Liver (tissue), 8 donors: ENCODE measurements at regions not wholly inside any gene's neighbourhood (a gene's known extent, or its start where the extent isn't known, plus 50 kb on each side); places are given as distances from the start of the nearest gene placed in this dataset.

Experiments used
- DNase-seq: peaks from one replicate; pipeline ENCODE4 v3.0.0-alpha.2; 2017; ENCODE audit warnings: low spot score
- H3K27ac ChIP-seq, 2 donors: one replicate each; pipeline ENCODE4 v1.7.0; 2013; ENCODE audit warnings: inconsistent platforms in 2 of 2, low read length in 2 of 2, control low read depth in 1 of 2, low read depth in 1 of 2, mild to moderate bottlenecking in 1 of 2
- H3K27me3 ChIP-seq, 4 donors: one replicate each; pipeline versions ENCODE4 v1.6.1 to v1.7.0; 2013; ENCODE audit warnings: low read length in 3 of 4, inconsistent platforms in 1 of 4, mild to moderate bottlenecking in 1 of 4, moderate library complexity in 1 of 4; ENCODE audit not compliant: control insufficient read depth in 4 of 4, insufficient read depth in 4 of 4
- H3K36me3 ChIP-seq, 4 donors: one replicate each; pipeline versions ENCODE4 v1.6.1 to v1.7.0; 2013; ENCODE audit warnings: low read length in 3 of 4, mild to moderate bottlenecking in 3 of 4, low read depth in 1 of 4, moderate library complexity in 1 of 4; ENCODE audit not compliant: control insufficient read depth in 4 of 4, insufficient read depth in 3 of 4
- H3K4me1 ChIP-seq, 4 donors: one replicate each; pipeline versions ENCODE4 v1.6.1 to v1.7.0; 2013; ENCODE audit warnings: low read length in 3 of 4, mild to moderate bottlenecking in 3 of 4, moderate library complexity in 1 of 4; ENCODE audit not compliant: control insufficient read depth in 4 of 4, insufficient read depth in 4 of 4
- H3K4me3 ChIP-seq, 3 donors: one replicate each; pipeline versions ENCODE4 v1.6.1 to v1.7.0; 2013; ENCODE audit warnings: low read length in 3 of 3, control low read depth in 1 of 3, low read depth in 1 of 3, mild to moderate bottlenecking in 1 of 3
- H3K9ac ChIP-seq, 2 donors: one replicate each; pipeline ENCODE4 v1.7.0; 2013; ENCODE audit warnings: low read length in 2 of 2, mild to moderate bottlenecking in 2 of 2, moderate library complexity in 2 of 2, control low read depth in 1 of 2, low read depth in 1 of 2
- H3K9me3 ChIP-seq, 4 donors: one replicate each; pipeline versions ENCODE4 v1.6.1 to v1.7.0; 2013; ENCODE audit warnings: low read length in 3 of 4; ENCODE audit not compliant: control insufficient read depth in 4 of 4
- EGR1 ChIP-seq, 2 donors: IDR thresholded peaks; 2 replicates each; pipeline ENCODE4 v1.6.1; 2016 to 2018; ENCODE audit warnings: antibody characterized with exemption in 2 of 2, low read depth in 2 of 2
- FOXA1 ChIP-seq: IDR thresholded peaks from 2 replicates; pipeline ENCODE4 v1.6.1; 2016; ENCODE audit warnings: antibody characterized with exemption
- GABPA ChIP-seq, 2 donors: IDR thresholded peaks in 1 of 2; conservative IDR thresholded peaks in 1 of 2; 2 replicates each; pipeline ENCODE4 v1.6.1; 2016; ENCODE audit warnings: antibody characterized with exemption in 2 of 2, mild to moderate bottlenecking in 1 of 2, moderate library complexity in 1 of 2
- HNF4A ChIP-seq, 2 donors: conservative IDR thresholded peaks; 2 replicates each; pipeline ENCODE4 v1.6.1; 2016; ENCODE audit warnings: antibody characterized with exemption in 2 of 2, mild to moderate bottlenecking in 2 of 2
- HNF4G ChIP-seq: IDR thresholded peaks from 2 replicates; pipeline ENCODE4 v1.6.1; 2016; ENCODE audit warnings: antibody characterized with exemption
- JUND ChIP-seq, 2 donors: IDR thresholded peaks; 2 replicates each; pipeline ENCODE4 v1.6.1; 2016; ENCODE audit warnings: antibody characterized with exemption in 2 of 2
- NR2F2 ChIP-seq: IDR thresholded peaks from 2 replicates; pipeline ENCODE4 v1.6.1; 2016; ENCODE audit warnings: antibody characterized with exemption
- RAD21 ChIP-seq, 2 donors: IDR thresholded peaks; 2 replicates each; pipeline ENCODE4 v1.6.1; 2016; ENCODE audit warnings: antibody characterized with exemption in 2 of 2, mild to moderate bottlenecking in 2 of 2
- RXRA ChIP-seq, 2 donors: IDR thresholded peaks; 2 replicates each; pipeline ENCODE4 v1.6.1; 2017 to 2018; ENCODE audit warnings: antibody characterized with exemption in 2 of 2, mild to moderate bottlenecking in 1 of 2
- SP1 ChIP-seq: IDR thresholded peaks from 2 replicates; pipeline ENCODE4 v1.6.1; 2018; ENCODE audit warnings: antibody characterized with exemption, mild to moderate bottlenecking
- TAF1 ChIP-seq: conservative IDR thresholded peaks from 2 replicates; pipeline ENCODE4 v1.6.1; 2016; ENCODE audit warnings: antibody characterized with exemption, mild to moderate bottlenecking
- YY1 ChIP-seq: IDR thresholded peaks from 2 replicates; pipeline ENCODE4 v1.6.1; 2016; ENCODE audit warnings: antibody characterized with exemption, mild to moderate bottlenecking
- WGBS: extraction: QIAGEN DNeasy Blood & Tissue Kit; methylation state at CpG from one replicate; pipeline ENCODE4 v1.1.7; 2013; 5-methylcytosine and 5-hydroxymethylcytosine counted together
- TF ChIP-seq, protein P1 (sequence below): fragments of 150-350 bp; IDR thresholded peaks from 2 replicates; pipeline ENCODE4 v1.5.1; 2017; ENCODE audit warnings: improper control_type of control experiment, low read depth, low read length; ENCODE audit not compliant: missing input control
- TF ChIP-seq, protein P2 (sequence below): IDR thresholded peaks from 2 replicates; pipeline ENCODE4 v1.6.1; 2016; ENCODE audit warnings: antibody characterized with exemption
- TF ChIP-seq, protein P3 (sequence below): IDR thresholded peaks from 2 replicates; pipeline ENCODE4 v1.6.1; 2016; ENCODE audit warnings: antibody characterized with exemption
- TF ChIP-seq, protein P4 (sequence below): IDR thresholded peaks from 2 replicates; pipeline ENCODE4 v1.6.1; 2016; ENCODE audit warnings: antibody characterized with exemption
- TF ChIP-seq, protein P5 (sequence below): IDR thresholded peaks from 2 replicates; pipeline ENCODE4 v1.6.1; 2016; ENCODE audit warnings: antibody characterized with exemption, mild to moderate bottlenecking
- donor health status: healthy.
- donor health status: healthy.
- donor health status: healthy.
- donor health status: healthy.
- donor health status: healthy.

DNA sequence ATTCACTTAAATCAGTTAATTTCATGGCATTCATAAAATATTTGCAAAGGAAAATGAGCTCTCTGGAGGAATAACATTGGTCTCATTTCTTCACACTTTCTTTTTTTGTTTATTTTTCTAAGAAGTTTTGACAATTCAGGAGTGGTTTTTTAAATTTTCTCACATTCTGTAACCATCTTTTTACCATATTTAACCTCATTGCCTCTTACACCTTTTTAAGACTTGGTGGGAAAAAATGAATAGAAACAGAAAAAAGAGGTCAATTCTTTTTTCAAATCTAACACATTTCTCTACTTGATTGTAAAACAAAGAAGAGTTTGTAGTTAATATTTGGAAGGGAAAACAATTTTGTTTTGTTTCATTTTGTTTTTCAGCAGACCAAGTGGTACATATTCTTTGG, 1034.7 kb upstream of the RAG2 start:
- no peak overlapping the region for H3K27ac ChIP-seq
- H3K4me3 ChIP-seq = no peak overlapping the region
- DNase-seq = no peak
- H3K4me1 ChIP-seq = no peaks in the 10 kb centered on the region
- H3K36me3 ChIP-seq = no peaks in the 10 kb centered on the region
- TF ChIP-seq TAF1 (no peak), GABPA (IDR thresholded peaks at IDR 0.05 in 1 of 2, conservative IDR thresholded peaks at IDR 0.05 in 1 of 2) (no peak), RXRA (IDR thresholded peaks at IDR 0.05) (no peak), NR2F2 (no peak), HNF4G (no peak), HNF4A (conservative IDR thresholded peaks at IDR 0.05) (no peak), FOXA1 (no peak), RAD21 (IDR thresholded peaks at IDR 0.05) (no peak), JUND (IDR thresholded peaks at IDR 0.05) (no peak), YY1 (no peak), EGR1 (IDR thresholded peaks at IDR 0.05; ENCODE audit: low read depth in 2 of 2) (no peak)
- TF ChIP-seq, protein P1, sequence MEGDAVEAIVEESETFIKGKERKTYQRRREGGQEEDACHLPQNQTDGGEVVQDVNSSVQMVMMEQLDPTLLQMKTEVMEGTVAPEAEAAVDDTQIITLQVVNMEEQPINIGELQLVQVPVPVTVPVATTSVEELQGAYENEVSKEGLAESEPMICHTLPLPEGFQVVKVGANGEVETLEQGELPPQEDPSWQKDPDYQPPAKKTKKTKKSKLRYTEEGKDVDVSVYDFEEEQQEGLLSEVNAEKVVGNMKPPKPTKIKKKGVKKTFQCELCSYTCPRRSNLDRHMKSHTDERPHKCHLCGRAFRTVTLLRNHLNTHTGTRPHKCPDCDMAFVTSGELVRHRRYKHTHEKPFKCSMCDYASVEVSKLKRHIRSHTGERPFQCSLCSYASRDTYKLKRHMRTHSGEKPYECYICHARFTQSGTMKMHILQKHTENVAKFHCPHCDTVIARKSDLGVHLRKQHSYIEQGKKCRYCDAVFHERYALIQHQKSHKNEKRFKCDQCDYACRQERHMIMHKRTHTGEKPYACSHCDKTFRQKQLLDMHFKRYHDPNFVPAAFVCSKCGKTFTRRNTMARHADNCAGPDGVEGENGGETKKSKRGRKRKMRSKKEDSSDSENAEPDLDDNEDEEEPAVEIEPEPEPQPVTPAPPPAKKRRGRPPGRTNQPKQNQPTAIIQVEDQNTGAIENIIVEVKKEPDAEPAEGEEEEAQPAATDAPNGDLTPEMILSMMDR = no peak
- TF ChIP-seq, protein P2, sequence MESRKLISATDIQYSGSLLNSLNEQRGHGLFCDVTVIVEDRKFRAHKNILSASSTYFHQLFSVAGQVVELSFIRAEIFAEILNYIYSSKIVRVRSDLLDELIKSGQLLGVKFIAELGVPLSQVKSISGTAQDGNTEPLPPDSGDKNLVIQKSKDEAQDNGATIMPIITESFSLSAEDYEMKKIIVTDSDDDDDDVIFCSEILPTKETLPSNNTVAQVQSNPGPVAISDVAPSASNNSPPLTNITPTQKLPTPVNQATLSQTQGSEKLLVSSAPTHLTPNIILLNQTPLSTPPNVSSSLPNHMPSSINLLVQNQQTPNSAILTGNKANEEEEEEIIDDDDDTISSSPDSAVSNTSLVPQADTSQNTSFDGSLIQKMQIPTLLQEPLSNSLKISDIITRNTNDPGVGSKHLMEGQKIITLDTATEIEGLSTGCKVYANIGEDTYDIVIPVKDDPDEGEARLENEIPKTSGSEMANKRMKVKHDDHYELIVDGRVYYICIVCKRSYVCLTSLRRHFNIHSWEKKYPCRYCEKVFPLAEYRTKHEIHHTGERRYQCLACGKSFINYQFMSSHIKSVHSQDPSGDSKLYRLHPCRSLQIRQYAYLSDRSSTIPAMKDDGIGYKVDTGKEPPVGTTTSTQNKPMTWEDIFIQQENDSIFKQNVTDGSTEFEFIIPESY = no peak
- TF ChIP-seq, protein P3, sequence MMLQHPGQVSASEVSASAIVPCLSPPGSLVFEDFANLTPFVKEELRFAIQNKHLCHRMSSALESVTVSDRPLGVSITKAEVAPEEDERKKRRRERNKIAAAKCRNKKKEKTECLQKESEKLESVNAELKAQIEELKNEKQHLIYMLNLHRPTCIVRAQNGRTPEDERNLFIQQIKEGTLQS = no peak
- TF ChIP-seq, protein P4, sequence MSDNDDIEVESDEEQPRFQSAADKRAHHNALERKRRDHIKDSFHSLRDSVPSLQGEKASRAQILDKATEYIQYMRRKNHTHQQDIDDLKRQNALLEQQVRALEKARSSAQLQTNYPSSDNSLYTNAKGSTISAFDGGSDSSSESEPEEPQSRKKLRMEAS = no peak
- TF ChIP-seq, protein P5, sequence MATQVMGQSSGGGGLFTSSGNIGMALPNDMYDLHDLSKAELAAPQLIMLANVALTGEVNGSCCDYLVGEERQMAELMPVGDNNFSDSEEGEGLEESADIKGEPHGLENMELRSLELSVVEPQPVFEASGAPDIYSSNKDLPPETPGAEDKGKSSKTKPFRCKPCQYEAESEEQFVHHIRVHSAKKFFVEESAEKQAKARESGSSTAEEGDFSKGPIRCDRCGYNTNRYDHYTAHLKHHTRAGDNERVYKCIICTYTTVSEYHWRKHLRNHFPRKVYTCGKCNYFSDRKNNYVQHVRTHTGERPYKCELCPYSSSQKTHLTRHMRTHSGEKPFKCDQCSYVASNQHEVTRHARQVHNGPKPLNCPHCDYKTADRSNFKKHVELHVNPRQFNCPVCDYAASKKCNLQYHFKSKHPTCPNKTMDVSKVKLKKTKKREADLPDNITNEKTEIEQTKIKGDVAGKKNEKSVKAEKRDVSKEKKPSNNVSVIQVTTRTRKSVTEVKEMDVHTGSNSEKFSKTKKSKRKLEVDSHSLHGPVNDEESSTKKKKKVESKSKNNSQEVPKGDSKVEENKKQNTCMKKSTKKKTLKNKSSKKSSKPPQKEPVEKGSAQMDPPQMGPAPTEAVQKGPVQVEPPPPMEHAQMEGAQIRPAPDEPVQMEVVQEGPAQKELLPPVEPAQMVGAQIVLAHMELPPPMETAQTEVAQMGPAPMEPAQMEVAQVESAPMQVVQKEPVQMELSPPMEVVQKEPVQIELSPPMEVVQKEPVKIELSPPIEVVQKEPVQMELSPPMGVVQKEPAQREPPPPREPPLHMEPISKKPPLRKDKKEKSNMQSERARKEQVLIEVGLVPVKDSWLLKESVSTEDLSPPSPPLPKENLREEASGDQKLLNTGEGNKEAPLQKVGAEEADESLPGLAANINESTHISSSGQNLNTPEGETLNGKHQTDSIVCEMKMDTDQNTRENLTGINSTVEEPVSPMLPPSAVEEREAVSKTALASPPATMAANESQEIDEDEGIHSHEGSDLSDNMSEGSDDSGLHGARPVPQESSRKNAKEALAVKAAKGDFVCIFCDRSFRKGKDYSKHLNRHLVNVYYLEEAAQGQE = no peak
- H3K27me3 ChIP-seq = no peaks in the 10 kb centered on the region
- no peak overlapping the region for H3K9ac ChIP-seq
- H3K9me3 ChIP-seq = no peaks in the 10 kb centered on the region

DNA sequence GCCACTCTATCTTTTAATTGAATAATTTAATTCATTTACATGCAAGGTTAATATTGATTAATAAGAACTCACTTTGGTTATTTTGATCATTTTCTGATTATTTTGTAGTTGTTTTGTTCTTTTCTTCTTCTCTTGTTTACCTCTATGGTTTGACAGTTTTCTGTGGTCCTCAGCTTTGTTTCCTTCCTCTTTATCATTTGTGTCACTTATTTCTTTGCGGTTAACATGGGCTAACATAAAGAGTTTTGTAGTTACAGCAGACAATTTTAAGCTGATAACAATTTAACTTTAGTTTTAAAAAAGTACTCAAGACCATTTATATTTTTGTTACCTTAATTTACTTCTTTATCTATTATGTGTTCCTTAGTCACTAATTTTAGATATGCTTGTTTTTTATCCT, 1032.8 kb upstream of the RAG2 start:
- no peak for DNase-seq
- no peak overlapping the region for H3K9ac ChIP-seq
- H3K27me3 ChIP-seq = no peaks in the 10 kb centered on the region
- H3K36me3 ChIP-seq = no peaks in the 10 kb centered on the region
- no peak overlapping the region for H3K4me3 ChIP-seq
- TF ChIP-seq, protein P4 = no peak
- TF ChIP-seq YY1 (no peak), SP1 (no peak)
- WGBS = 67% methylated on average over 1 of the region's 1 CpG
- no peak overlapping the region for H3K27ac ChIP-seq
- no peaks in the 10 kb centered on the region for H3K4me1 ChIP-seq
- no peaks in the 10 kb centered on the region for H3K9me3 ChIP-seq
